Loucy (cell line): ENCODE measurements at regions not wholly inside any gene's neighbourhood (a gene's known extent, or its start where the extent isn't known, plus 50 kb on each side); places are given as distances from the start of the nearest gene placed in this dataset.
A peak's percentile ranks its signal among the peaks of the same experiment; 100 is the strongest.

Source experiments
- H2AFZ ChIP-seq: fragments of 200-600 bp; sonication (generic); 2 replicates; pipeline ENCODE4 v1.6.0; 2016; ENCODE audit warnings: antibody characterized with exemption, mild to moderate bottlenecking, low read length, moderate library complexity
- H3F3A ChIP-seq: fragments of 200-600 bp; 2 replicates; pipeline ENCODE4 v1.6.0; 2016; ENCODE audit warnings: antibody characterized with exemption, low read depth, mild to moderate bottlenecking
- H3K27me3 ChIP-seq: fragments of 200-600 bp; sonication (generic); 2 replicates; pipeline ENCODE4 v1.6.1; 2014; ENCODE audit warnings: low read length, mild to moderate bottlenecking; ENCODE audit not compliant: insufficient read depth, poor library complexity, severe bottlenecking
- H3K36me3 ChIP-seq: fragments of 200-600 bp; sonication (generic); 2 replicates; pipeline ENCODE4 v1.6.1; 2016; ENCODE audit warnings: low read length; ENCODE audit not compliant: insufficient read depth
- H3K4me1 ChIP-seq: fragments of 200-600 bp; sonication (generic); 2 replicates; pipeline ENCODE4 v1.5.1; 2014; ENCODE audit warnings: low read length, mild to moderate bottlenecking; ENCODE audit not compliant: insufficient read depth, poor library complexity, severe bottlenecking
- H3K4me2 ChIP-seq: fragments of 200-600 bp; sonication (generic); 2 replicates; pipeline ENCODE4 v1.6.0; 2014; ENCODE audit warnings: antibody characterized with exemption, low read length, low read depth, mild to moderate bottlenecking; ENCODE audit not compliant: poor library complexity, severe bottlenecking
- H3K4me3 ChIP-seq: fragments of 200-600 bp; sonication (generic); 2 replicates; pipeline ENCODE4 v1.5.1; 2014; ENCODE audit warnings: low read length, mild to moderate bottlenecking, mixed read lengths; ENCODE audit not compliant: poor library complexity, severe bottlenecking
- H3K79me2 ChIP-seq: fragments of 200-600 bp; sonication (generic); 2 replicates; pipeline ENCODE4 v1.6.1; 2014; ENCODE audit warnings: low read length; ENCODE audit not compliant: insufficient read depth
- H3K9ac ChIP-seq: fragments of 200-600 bp; sonication (generic); 2 replicates; pipeline ENCODE4 v1.6.0; 2014; ENCODE audit warnings: mild to moderate bottlenecking, low read depth, low read length, moderate library complexity; ENCODE audit not compliant: poor library complexity, severe bottlenecking
- H3K9me2 ChIP-seq: fragments of 200-600 bp; sonication (generic); replicated peaks from 2 replicates; pipeline ENCODE4 v1.6.1; 2016; ENCODE audit warnings: low read depth, low read length, mixed read lengths
- H3K9me3 ChIP-seq: fragments of 200-600 bp; sonication (generic); 2 replicates; pipeline ENCODE4 v1.6.1; 2014; ENCODE audit warnings: mild to moderate bottlenecking, antibody characterized with exemption, low read length, low read depth; ENCODE audit not compliant: insufficient read depth
- H4K20me1 ChIP-seq: fragments of 200-600 bp; sonication (generic); 2 replicates; pipeline ENCODE4 v1.6.0; 2014; ENCODE audit warnings: antibody characterized with exemption, low read length, mild to moderate bottlenecking; ENCODE audit not compliant: insufficient read depth, poor library complexity, severe bottlenecking
- EZH2phosphoT487 ChIP-seq: fragments of 200-600 bp; IDR thresholded peaks from 2 replicates; pipeline ENCODE4 v1.6.1; 2018; ENCODE audit warnings: antibody characterized with exemption, mild to moderate bottlenecking, moderate library complexity, borderline replicate concordance
- TF ChIP-seq, protein P1 (sequence below): fragments of 200-600 bp; sonication (generic); conservative IDR thresholded peaks from 2 replicates; pipeline ENCODE4 v1.5.1; 2014; ENCODE audit warnings: mild to moderate bottlenecking, antibody characterized with exemption, low read length

DNA sequence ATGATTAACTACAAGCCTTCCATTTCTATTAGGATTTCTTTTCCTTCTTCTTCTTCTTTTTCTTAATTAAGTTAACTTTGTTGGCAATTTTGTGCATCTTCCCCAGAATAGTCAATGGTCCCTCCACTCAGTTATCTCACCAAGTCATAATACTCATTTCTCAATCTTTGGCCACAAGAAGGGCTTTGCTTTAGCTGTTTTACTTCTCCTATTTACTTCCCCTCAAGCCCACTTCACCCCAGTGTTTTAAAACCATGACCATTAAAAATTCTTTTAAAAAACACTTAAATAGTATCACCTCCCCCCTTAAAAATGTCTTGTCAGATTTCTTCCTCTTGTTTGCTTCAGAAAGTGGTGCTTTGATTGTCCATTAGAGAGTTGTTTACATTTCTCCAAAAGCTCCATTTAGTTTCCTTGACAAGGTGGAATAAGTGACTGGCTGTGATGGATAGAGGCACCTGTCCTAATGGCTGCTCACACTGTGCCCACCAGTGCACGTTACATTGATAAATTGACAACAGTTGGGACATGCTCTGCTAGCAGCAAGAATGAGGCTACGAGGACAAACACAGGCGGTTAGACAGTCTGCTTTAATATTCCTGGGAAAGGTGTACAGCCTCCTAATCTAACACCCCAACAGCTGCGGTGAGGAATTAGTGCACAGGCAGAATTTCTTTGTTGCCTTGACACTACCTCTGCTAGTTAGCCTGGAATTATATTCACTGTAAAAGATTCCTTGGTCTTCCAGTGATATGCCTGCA is 354.7 kb downstream of the LMO4 start:
- H3K4me3 ChIP-seq, result peak overlapping the region; percentile 73
- H2AFZ ChIP-seq, result peak overlapping the region; percentile 73
- no peaks in the 10 kb centered on the region for H3K9me2 ChIP-seq
- TF ChIP-seq, protein P1, sequence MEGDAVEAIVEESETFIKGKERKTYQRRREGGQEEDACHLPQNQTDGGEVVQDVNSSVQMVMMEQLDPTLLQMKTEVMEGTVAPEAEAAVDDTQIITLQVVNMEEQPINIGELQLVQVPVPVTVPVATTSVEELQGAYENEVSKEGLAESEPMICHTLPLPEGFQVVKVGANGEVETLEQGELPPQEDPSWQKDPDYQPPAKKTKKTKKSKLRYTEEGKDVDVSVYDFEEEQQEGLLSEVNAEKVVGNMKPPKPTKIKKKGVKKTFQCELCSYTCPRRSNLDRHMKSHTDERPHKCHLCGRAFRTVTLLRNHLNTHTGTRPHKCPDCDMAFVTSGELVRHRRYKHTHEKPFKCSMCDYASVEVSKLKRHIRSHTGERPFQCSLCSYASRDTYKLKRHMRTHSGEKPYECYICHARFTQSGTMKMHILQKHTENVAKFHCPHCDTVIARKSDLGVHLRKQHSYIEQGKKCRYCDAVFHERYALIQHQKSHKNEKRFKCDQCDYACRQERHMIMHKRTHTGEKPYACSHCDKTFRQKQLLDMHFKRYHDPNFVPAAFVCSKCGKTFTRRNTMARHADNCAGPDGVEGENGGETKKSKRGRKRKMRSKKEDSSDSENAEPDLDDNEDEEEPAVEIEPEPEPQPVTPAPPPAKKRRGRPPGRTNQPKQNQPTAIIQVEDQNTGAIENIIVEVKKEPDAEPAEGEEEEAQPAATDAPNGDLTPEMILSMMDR, result no peak
- TF ChIP-seq EZH2phosphoT487, result no peak
- no peaks in the 10 kb centered on the region for H3K9me3 ChIP-seq
- no peaks in the 10 kb centered on the region for H3K36me3 ChIP-seq
- peak overlapping the region; percentile 81 for H3K4me2 ChIP-seq
- peaks cover 37% of the 10 kb centered on the region for H3K4me1 ChIP-seq
- H3K79me2 ChIP-seq, result no peaks in the 10 kb centered on the region
- peak overlapping the region; percentile 67 for H3K9ac ChIP-seq
- peaks cover 12% of the 10 kb centered on the region for H3F3A ChIP-seq
- H4K20me1 ChIP-seq, result no peaks in the 10 kb centered on the region
- H3K27me3 ChIP-seq, result no peaks in the 10 kb centered on the region

DNA sequence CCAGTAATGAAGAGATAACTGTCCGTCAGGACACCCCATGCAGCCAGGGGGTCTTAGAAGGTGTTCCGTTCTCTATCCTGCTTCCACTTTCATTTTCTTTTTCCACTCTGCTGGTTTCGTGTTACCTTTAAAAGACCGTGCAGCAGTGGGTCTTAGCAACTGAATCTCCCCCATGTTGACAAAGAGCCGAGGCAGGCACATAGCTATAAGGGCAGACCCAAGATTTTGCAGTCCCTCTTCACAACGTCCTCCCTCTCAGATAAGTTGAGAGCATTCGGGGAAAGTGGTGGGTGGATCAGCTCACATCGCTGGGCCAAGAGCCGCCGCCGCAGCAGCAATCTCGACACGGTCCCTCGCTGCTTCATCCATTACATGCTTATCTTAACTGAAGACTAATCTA is 355.5 kb downstream of the LMO4 start:
- peak overlapping the region; percentile 73 for H2AFZ ChIP-seq
- peak overlapping the region; percentile 81 for H3K4me2 ChIP-seq
- H3K27me3 ChIP-seq, result no peaks in the 10 kb centered on the region
- H3K4me3 ChIP-seq, result peak overlapping the region; percentile 73
- H3K4me1 ChIP-seq, result peaks cover 37% of the 10 kb centered on the region
- no peaks in the 10 kb centered on the region for H3K79me2 ChIP-seq
- H3K9ac ChIP-seq, result peak overlapping the region; percentile 67
- no peaks in the 10 kb centered on the region for H3K9me2 ChIP-seq
- H3K36me3 ChIP-seq, result no peaks in the 10 kb centered on the region
- H3K9me3 ChIP-seq, result no peaks in the 10 kb centered on the region
- peaks cover 12% of the 10 kb centered on the region for H3F3A ChIP-seq
- TF ChIP-seq, protein P1, result no peak
- no peak for TF ChIP-seq EZH2phosphoT487
- H4K20me1 ChIP-seq, result no peaks in the 10 kb centered on the region

DNA sequence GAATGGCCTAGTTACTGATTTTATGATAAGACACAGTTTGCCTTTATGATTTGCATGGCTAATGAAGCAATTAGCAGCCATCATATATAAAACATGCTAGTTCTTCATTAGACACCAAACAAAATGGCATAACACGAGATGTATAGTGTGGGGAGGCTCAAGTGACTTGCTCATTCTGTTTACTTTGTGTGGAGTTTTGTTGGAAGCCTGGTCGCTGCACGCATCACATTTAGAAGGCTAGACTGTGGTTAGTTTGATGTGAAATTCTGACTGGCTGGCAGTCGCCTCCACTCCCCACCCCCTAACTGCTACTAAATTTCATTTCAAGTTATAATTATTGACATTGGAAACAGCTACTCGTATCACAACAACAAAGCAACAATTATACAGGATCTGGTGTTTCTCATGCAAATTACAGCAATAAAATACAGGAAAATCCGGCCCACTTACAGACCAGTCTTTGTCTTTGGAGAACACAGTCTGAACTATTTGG is 356.1 kb downstream of the LMO4 start:
- Histone ChIP-seq H3K9me3 (no peaks in the 10 kb centered on the region), H3K9me2 (no peaks in the 10 kb centered on the region), H3F3A (peaks cover 12% of the 10 kb centered on the region), H3K79me2 (no peaks in the 10 kb centered on the region), H3K36me3 (no peaks in the 10 kb centered on the region), H3K9ac (peak overlapping the region; percentile 67), H3K4me1 (peaks cover 37% of the 10 kb centered on the region), H3K4me3 (peak overlapping the region; percentile 73), H4K20me1 (no peaks in the 10 kb centered on the region), H3K4me2 (peak overlapping the region; percentile 81), H3K27me3 (no peaks in the 10 kb centered on the region), H2AFZ (peak overlapping the region; percentile 73)
- TF ChIP-seq EZH2phosphoT487, result no peak
- TF ChIP-seq, protein P1, result no peak
